ELR (cell line): ENCODE measurements at regions not wholly inside any gene's neighbourhood (a gene's known extent, or its start where the extent isn't known, plus 50 kb on each side); places are given as distances from the start of the nearest gene placed in this dataset.

Experiments used
- DNase-seq: peaks from one replicate; pipeline ENCODE4 v3.0.0-alpha.2; 2015; ENCODE audit warnings: low read depth

GRCh38 chr9:14466828-14467227, 152.9 kb upstream of the NFIB start:
- no peak for DNase-seq

GRCh38 chr9:14466429-14466818, 152.5 kb upstream of the NFIB start:
- no peak for DNase-seq

DNA sequence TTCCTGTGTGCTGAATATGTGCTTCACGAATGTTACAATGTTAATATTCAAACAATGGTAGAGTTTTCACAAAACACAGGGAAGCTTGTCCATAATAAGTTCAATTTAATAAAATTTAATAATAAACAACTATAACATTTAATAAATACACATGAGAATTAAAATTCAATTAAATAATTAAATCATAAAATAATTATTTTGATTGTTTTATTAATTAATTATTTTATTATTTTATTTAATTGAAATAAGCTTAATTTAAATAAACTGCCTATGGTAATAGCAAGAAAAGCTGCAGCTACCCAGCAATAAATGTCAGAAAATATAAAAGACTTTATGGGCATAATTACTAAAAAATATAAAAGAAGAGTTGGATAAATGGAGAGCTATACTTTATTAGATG, 149.0 kb upstream of the NFIB start:
- no peak for DNase-seq

DNA sequence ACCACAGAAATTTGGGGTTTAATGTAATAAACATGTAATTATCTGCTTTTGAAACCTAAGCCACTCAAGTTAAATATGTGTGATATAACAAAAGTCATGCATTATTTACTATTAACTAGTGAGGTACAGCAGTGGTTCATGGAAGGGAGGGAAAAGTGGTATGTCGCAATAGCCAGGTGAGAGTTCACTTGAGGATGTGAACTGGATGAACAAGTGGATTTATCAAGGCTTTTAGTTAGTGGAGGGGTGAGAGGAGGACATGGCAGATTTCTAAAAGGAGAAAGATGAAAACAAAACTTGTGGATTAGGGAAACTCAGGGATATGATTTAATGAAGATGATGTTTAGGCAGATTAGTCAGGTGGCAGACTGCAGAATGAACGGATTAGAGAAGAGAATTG, 141.3 kb upstream of the NFIB start:
- DNase-seq, result no peak

DNA sequence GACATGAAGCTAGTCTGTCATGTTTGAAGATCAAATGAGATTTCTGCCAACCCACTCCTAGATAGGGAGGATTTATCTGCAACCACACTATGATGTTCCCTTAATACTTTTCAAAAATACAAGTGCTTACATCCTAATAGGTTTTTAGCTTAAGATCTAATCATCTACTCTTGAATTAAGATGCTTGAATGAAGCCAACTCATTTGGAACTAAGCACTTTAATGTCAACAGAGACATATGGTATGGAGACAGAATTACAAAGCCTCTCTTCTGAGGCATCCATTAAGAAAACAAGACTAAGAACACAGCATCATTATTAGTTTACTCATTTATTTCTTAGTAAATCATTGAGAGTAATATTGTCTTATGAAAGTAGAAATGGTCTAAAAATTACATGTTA, 139.3 kb upstream of the NFIB start:
- no peak for DNase-seq

- DNase-seq, result no peak
Observed at GRCh38 chr9:14452539-14452938, 138.6 kb upstream of the NFIB start.

GRCh38 chr9:14451949-14452348, 138.0 kb upstream of the NFIB start:
- no peak for DNase-seq

GRCh38 chr9:14447103-14447502, 133.2 kb upstream of the NFIB start:
- no peak for DNase-seq

DNA sequence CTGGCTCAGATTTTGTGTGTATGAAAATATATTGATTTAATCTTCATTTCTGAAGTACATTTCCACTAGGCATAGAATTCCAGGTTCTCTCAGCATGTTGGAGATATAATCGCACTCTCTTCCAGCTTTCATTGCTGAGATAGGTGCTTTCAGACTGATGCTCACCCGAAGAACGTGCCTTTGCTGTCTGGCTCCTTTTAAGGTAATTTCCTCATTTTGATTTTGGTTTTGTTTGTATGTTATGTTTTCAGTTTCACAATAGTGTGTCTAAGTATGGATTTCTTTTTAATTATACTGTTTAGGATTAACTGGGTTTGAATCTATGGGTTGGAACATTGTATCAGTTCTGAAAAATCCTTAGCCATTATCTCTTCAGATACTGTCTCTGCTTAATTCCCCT, 132.0 kb upstream of the NFIB start:
- no peak for DNase-seq

- no peak for DNase-seq
Observed at GRCh38 chr9:14442956-14443355, 129.0 kb upstream of the NFIB start.

DNA sequence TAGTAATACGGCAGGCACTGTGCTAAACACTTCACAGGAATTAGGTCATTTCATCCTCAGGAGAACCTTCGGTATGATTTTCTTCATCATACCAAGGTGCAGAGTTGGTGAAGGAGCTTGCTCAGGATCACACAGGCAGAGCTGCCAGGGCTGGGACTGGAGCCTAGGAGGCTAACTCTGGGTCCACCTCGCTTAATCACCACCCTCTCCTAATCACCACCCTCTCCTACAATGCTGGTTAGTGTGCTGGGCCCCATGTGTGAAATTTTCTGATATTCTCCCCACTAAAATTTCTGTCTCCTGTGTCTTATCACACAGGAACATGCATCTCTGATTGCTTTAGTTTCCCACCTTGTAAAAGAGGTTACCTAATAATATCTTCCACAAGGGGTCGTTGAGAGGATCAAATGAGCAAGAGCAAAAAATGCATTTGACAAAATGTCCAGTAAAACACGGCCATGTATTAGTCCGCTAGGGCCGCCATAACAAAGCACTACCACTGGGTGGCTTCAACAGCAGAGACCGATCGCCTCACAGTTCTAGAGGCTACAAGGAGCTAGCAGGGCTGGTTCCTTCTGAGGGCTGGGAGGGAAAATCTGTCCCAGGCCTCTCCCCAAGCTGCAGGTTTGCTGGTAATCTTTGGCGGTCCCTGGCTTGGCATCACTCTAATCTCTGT, 128.2 kb upstream of the NFIB start:
- peak; percentile 33 for DNase-seq

- no peak for DNase-seq
Observed at GRCh38 chr9:14441115-14441514, 127.2 kb upstream of the NFIB start.

DNA sequence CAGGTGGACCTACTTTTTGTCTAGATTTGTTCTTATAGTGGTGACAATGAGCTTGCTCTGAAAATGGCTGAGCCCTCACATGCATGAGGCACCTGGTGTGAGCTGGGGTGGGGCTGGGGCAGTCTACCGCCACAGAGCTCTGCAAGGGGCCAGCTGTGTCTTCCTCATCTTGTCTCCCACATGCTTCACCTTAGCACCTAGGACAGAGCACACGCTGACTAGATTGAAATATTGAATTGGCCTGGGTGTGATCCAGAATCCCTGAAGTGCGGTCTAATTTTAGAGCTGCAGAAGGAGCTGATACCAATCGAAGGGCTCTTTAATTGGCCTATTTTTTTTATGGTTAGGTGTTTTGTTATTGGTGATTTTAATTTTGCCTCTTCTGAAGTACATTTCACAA, 126.1 kb upstream of the NFIB start:
- no peak for DNase-seq

GRCh38 chr9:14439555-14439954, 125.6 kb upstream of the NFIB start:
- no peak for DNase-seq

DNA sequence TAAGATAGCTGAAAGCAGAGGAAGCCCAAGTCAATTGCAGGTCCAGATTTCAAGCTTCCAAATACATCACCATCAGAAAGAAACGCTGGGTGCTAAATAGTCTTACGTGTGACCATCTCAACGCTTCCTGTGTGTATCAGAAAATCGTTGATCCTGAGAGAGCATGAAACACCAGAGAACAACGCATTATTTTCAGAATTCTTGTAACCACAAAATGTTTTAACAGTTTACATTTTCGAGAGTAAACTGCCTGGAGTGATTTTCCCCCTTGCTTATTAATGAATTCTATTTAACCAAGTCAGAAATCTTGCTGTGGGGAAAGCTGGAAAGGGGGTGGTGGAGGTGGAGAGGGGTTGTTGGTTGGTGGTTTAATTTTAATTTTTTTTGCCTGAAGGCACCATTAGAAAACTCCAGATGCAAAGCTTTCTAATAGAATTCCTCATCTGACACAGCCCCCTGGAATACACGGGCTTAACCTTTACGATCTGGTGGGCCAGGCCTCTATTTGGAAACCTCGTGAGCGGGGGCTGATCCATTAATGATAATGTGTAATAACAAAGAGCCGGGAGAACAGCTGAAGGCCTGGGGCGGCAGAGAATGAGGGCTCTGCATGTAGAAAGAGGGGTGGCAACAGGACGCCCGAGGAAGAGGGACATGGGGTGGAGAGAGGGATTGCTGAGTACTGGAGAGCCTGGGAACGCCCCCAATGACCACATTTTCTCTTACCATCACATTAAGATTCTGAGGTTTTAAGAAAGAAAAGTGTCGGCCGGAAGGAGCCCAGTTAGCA, 124.5 kb upstream of the NFIB start:
- peak; percentile 49 for DNase-seq

DNA sequence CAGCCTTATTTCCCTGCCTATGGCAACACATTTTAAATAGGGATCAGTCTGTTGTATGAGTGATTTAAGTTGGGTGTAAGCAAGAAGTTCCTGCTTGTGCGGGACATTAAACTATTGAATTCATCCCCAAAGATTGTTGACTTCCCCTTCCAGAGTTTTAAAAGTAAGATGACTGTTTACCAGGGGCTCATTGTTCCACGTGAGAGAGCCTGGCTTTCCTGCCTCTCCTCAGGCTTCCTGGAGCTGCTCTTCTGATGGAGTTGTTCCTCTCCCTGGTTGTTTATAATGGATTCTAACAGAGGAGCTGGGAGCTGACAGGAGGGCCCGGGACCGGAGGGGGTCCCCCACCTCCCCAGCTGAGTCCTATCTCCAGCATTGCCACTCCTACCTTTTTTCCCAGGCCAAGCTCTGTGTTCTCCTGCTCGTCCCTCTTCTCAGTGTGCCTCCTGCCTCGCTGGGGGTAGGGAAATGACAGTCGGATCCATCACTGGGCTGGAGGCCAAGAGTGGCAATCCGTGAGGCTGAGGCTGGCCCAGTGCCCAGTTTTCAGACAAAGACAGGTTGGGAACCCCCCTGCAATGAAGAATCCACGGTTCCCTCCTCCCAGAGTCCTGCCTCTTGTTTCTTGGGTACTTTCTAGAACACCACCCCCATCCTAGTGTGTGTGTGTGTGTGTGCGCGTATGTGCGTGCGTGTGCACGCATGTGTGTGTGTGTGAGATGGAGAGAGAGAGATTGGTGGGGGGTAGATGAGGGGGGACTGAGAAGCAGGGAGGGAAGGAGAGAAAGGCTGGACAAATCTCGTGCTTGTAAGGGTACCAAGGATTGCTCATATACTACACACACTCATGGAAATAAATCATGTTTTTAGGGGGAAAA, 123.7 kb upstream of the NFIB start:
- DNase-seq, result no peak

DNA sequence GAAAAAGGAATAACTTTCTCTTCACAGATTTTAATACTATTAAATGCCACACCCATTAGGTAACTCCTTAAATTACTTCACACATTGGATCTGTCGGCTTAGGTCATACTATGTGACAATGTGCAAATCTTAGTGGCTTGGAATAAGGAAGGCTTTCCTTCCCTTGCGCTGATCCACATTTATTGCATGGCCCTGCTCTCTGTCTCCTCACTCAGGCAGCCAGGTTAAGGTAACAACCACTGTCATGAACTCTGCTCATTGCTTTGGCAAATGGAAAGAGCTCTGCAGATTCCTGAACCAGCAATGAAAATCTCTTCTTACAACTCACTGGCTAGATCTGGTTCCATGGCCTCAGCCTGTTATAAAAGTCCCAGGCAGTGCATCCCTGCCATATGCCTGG, 121.9 kb upstream of the NFIB start:
- DNase-seq, result no peak

GRCh38 chr9:14434971-14435718, 121.2 kb upstream of the NFIB start:
- no peak for DNase-seq

GRCh38 chr9:14434158-14434504, 120.2 kb upstream of the NFIB start:
- peak; percentile 61 for DNase-seq

DNA sequence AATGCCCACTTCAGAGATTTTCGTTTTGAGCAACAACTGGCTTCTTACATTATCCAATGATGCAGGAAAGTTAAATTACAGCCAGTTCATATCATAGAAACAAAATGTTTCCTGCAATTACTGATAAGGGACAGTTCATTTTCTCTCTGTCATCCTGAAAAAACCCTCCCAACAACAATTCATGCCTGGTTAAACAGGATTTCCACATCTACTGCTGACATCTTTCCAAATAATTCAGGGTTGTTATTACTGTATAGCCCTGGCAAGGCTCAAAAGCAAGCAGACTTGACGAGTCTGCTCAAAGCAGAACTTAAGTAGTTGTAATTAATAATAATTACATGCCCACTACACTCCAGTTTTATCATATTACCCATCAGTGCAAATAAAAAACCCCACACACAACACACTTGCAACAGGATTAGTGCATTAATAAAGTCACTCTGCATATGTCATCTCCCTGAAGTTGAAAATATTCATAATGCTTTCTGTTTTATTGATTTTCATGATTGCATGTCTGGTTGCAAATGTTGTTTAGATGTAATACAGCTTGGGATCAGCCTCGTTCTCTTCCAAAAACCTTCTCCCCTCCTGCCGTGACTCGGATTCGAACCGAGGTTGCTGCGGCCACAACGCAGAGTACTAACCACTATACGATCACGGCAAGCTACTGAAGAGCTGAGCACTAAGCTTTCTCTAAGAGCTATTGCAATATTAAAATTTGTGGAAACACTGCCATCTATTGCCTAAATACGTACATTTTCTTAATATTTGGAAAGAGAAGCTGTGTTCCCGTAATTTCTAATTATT, 119.6 kb upstream of the NFIB start:
- DNase-seq, result peak; percentile 67

- no peak for DNase-seq
Observed at GRCh38 chr9:14432666-14433350, 118.9 kb upstream of the NFIB start.
